Astrocyte (in vitro differentiated cells and primary cell): ENCODE measurements at regions not wholly inside any gene's neighbourhood (a gene's known extent, or its start where the extent isn't known, plus 50 kb on each side); places are given as distances from the start of the nearest gene placed in this dataset.

Source experiments
- EZH2 ChIP-seq: IDR thresholded peaks from 2 replicates; pipeline ENCODE4 v1.6.1; 2012; ENCODE audit warnings: mild to moderate bottlenecking, low read length, inconsistent platforms; ENCODE audit not compliant: insufficient read depth
- TF ChIP-seq, protein P1 (sequence below): IDR thresholded peaks from 2 replicates; pipeline ENCODE4 v1.5.1; 2011; ENCODE audit warnings: low read depth, mild to moderate bottlenecking, inconsistent platforms, low read length, moderate library complexity; ENCODE audit not compliant: insufficient read depth

DNA sequence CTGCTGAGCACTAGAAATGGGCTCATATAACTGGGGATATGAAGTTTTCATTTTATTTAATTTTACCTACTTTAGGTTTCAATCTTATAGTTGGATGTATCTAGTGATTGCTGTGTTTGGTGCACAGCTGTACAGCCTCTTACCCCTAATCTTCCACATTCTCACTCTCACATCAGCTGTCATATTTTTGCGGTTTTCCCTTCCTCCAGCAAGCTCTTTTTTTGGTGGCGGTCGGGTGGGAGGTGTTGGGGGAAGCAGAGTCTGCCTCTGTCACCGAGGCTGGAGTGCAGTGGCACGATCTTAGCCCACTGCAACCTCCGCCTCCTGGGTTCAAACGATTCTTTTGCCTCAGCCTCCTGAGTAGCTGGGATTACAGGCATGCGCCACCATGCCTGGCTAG, 445.1 kb upstream of the ISX start:
- TF ChIP-seq, protein P1, sequence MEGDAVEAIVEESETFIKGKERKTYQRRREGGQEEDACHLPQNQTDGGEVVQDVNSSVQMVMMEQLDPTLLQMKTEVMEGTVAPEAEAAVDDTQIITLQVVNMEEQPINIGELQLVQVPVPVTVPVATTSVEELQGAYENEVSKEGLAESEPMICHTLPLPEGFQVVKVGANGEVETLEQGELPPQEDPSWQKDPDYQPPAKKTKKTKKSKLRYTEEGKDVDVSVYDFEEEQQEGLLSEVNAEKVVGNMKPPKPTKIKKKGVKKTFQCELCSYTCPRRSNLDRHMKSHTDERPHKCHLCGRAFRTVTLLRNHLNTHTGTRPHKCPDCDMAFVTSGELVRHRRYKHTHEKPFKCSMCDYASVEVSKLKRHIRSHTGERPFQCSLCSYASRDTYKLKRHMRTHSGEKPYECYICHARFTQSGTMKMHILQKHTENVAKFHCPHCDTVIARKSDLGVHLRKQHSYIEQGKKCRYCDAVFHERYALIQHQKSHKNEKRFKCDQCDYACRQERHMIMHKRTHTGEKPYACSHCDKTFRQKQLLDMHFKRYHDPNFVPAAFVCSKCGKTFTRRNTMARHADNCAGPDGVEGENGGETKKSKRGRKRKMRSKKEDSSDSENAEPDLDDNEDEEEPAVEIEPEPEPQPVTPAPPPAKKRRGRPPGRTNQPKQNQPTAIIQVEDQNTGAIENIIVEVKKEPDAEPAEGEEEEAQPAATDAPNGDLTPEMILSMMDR, result no peak
- no peak for TF ChIP-seq EZH2
